Mesenchymal stem cell (in vitro differentiated cells and primary cell): ENCODE measurements at regions not wholly inside any gene's neighbourhood (a gene's known extent, or its start where the extent isn't known, plus 50 kb on each side); places are given as distances from the start of the nearest gene placed in this dataset.

Experiments used
- DNase-seq: peaks from one replicate; pipeline ENCODE4 v3.0.0-alpha.2; 2013
- H2AFZ ChIP-seq: one replicate; pipeline ENCODE4 v1.6.1; 2013; ENCODE audit warnings: low read depth, mild to moderate bottlenecking, control low read depth, inconsistent platforms, low read length, moderate library complexity
- H2AK5ac ChIP-seq: 2 replicates; pipeline ENCODE4 v1.6.1; 2013; ENCODE audit warnings: low read length, moderate library complexity, mild to moderate bottlenecking, inconsistent platforms; ENCODE audit not compliant: severe bottlenecking
- H2BK120ac ChIP-seq: one replicate; pipeline ENCODE4 v1.6.1; 2013; ENCODE audit warnings: low read depth, mild to moderate bottlenecking, inconsistent platforms, low read length, moderate library complexity
- H2BK12ac ChIP-seq, 2 experiments: one replicate each; pipeline ENCODE4 v1.6.1; 2013; ENCODE audit warnings: inconsistent platforms in 2 of 2, low read length in 2 of 2, mild to moderate bottlenecking in 2 of 2, moderate library complexity in 2 of 2, control low read depth in 1 of 2
- H2BK15ac ChIP-seq: one replicate; pipeline ENCODE4 v1.6.1; 2013; ENCODE audit warnings: mild to moderate bottlenecking, low read depth, inconsistent platforms; ENCODE audit not compliant: poor library complexity, severe bottlenecking
- H2BK5ac ChIP-seq: 2 replicates; pipeline ENCODE4 v1.6.1; 2013; ENCODE audit warnings: low read depth, mild to moderate bottlenecking, low read length, control low read depth, inconsistent platforms; ENCODE audit not compliant: poor library complexity, severe bottlenecking
- H3K14ac ChIP-seq, 2 experiments: one replicate each; pipeline ENCODE4 v1.6.1; 2013; ENCODE audit warnings: inconsistent platforms in 2 of 2, low read length in 2 of 2, control low read depth in 1 of 2, mild to moderate bottlenecking in 1 of 2, moderate library complexity in 1 of 2
- H3K18ac ChIP-seq, 2 experiments: one replicate each; pipeline ENCODE4 v1.6.1; 2013; ENCODE audit warnings: inconsistent platforms in 2 of 2, low read length in 2 of 2, control low read depth in 1 of 2, low read depth in 1 of 2, mild to moderate bottlenecking in 1 of 2
- H3K23ac ChIP-seq, 2 experiments: one replicate each; pipeline ENCODE4 v1.6.1; 2013; ENCODE audit warnings: inconsistent platforms in 2 of 2, low read length in 2 of 2, mild to moderate bottlenecking in 2 of 2, moderate library complexity in 2 of 2, control low read depth in 1 of 2
- H3K27ac ChIP-seq: 2 replicates; pipeline ENCODE4 v1.5.1; 2013; ENCODE audit warnings: mild to moderate bottlenecking, moderate library complexity, low read length, control low read depth, inconsistent platforms; ENCODE audit not compliant: poor library complexity, severe bottlenecking
- H3K27me3 ChIP-seq, 2 experiments: 2 replicates each; pipeline versions ENCODE4 v1.6.1 to v1.7.0; 2013; ENCODE audit warnings: low read length in 2 of 2, mild to moderate bottlenecking in 2 of 2, moderate library complexity in 2 of 2, control low read depth in 1 of 2, inconsistent platforms in 1 of 2; ENCODE audit not compliant: control insufficient read depth in 1 of 2, insufficient read depth in 1 of 2
- H3K36me3 ChIP-seq, 2 experiments: 2 replicates each; pipeline versions ENCODE4 v1.6.1 to v1.7.0; 2013; ENCODE audit warnings: low read length in 2 of 2, control low read depth in 1 of 2, inconsistent platforms in 1 of 2, low read depth in 1 of 2, mild to moderate bottlenecking in 1 of 2; ENCODE audit not compliant: insufficient read depth in 2 of 2, control insufficient read depth in 1 of 2
- H3K4ac ChIP-seq, 2 experiments: one replicate each; pipeline ENCODE4 v1.6.1; 2013; ENCODE audit warnings: inconsistent platforms in 2 of 2, low read length in 2 of 2, mild to moderate bottlenecking in 2 of 2, moderate library complexity in 2 of 2, control low read depth in 1 of 2, low read depth in 1 of 2
- H3K4me1 ChIP-seq: 2 replicates; pipeline ENCODE4 v1.6.1; 2013; ENCODE audit warnings: low read depth, low read length, control low read depth; ENCODE audit not compliant: control insufficient read depth, insufficient read depth
- H3K4me2 ChIP-seq: 2 replicates; pipeline ENCODE4 v1.6.1; 2013; ENCODE audit warnings: low read length, mild to moderate bottlenecking, inconsistent platforms; ENCODE audit not compliant: poor library complexity, severe bottlenecking
- H3K4me3 ChIP-seq, 2 experiments: 2 replicates each; pipeline versions ENCODE4 v1.5.1 to v1.7.0; 2013; ENCODE audit warnings: low read length in 2 of 2, mild to moderate bottlenecking in 2 of 2, control low read depth in 1 of 2, low read depth in 1 of 2; ENCODE audit not compliant: insufficient read depth in 1 of 2
- H3K79me1 ChIP-seq: replicated peaks from 2 replicates; pipeline ENCODE4 v1.6.1; 2013; ENCODE audit warnings: mild to moderate bottlenecking, control low read depth, low read length, inconsistent platforms; ENCODE audit not compliant: poor library complexity, severe bottlenecking
- H3K9ac ChIP-seq: 2 replicates; pipeline ENCODE4 v1.7.0; 2013; ENCODE audit warnings: mild to moderate bottlenecking, low read length, moderate library complexity
- H3K9me3 ChIP-seq: 2 replicates; pipeline ENCODE4 v1.7.0; 2013; ENCODE audit warnings: mild to moderate bottlenecking, low read length; ENCODE audit not compliant: control insufficient read depth
- H4K8ac ChIP-seq: one replicate; pipeline ENCODE4 v1.6.1; 2013; ENCODE audit warnings: inconsistent platforms, mild to moderate bottlenecking, low read length, moderate library complexity
- H4K91ac ChIP-seq: one replicate; pipeline ENCODE4 v1.6.1; 2013; ENCODE audit warnings: mild to moderate bottlenecking, low read length, inconsistent platforms
- WGBS: methylation state at CpG from one replicate; pipeline ENCODE4 v1.1.7; 2013; ENCODE audit warnings: mixed read lengths; 5-methylcytosine and 5-hydroxymethylcytosine counted together

GRCh38 chr4:1479454-1479853, 73.2 kb upstream of the NKX1-1 start:
- 92% methylated on average over 10 of the region's 10 CpGs for WGBS
- Histone ChIP-seq H2BK12ac (no peak overlapping the region), H3K9ac (no peak overlapping the region), H3K4me1 (no peaks in the 10 kb centered on the region), H2BK120ac (no peak overlapping the region), H3K9me3 (peaks cover 35% of the 10 kb centered on the region), H3K18ac (no peak overlapping the region), H3K23ac (no peak overlapping the region), H3K27ac (no peak overlapping the region), H2BK15ac (no peak overlapping the region), H4K91ac (no peak overlapping the region), H3K79me1 (no peaks in the 10 kb centered on the region), H2BK5ac (no peak overlapping the region), H3K4me2 (no peak overlapping the region), H3K4me3 (no peak overlapping the region), H2AFZ (no peak overlapping the region), H2AK5ac (no peak overlapping the region), H3K36me3 (no peaks in the 10 kb centered on the region), H3K27me3 (peaks cover 0 to 3% of the 10 kb centered on the region in 2 experiments), H4K8ac (no peak overlapping the region), H3K4ac (no peak overlapping the region), H3K14ac (no peak overlapping the region)
- DNase-seq: no peak

- no peaks in the 10 kb centered on the region for H3K4me1 ChIP-seq
- no peak overlapping the region for H2BK120ac ChIP-seq
- no peak overlapping the region for H2BK5ac ChIP-seq
- H3K18ac ChIP-seq: no peak overlapping the region
- no peak overlapping the region for H3K4ac ChIP-seq
- peaks cover 0 to 5% of the 10 kb centered on the region in 2 experiments for H3K27me3 ChIP-seq
- H2BK12ac ChIP-seq: no peak overlapping the region
- no peak overlapping the region for H2AK5ac ChIP-seq
- H3K79me1 ChIP-seq: no peaks in the 10 kb centered on the region
- no peak overlapping the region for H3K27ac ChIP-seq
- H4K8ac ChIP-seq: no peak overlapping the region
- peaks cover 29% of the 10 kb centered on the region for H3K9me3 ChIP-seq
- H3K4me3 ChIP-seq: no peak overlapping the region
- no peak overlapping the region for H3K9ac ChIP-seq
- H3K36me3 ChIP-seq: no peaks in the 10 kb centered on the region
- no peak overlapping the region for H3K14ac ChIP-seq
- H3K4me2 ChIP-seq: no peak overlapping the region
- WGBS: 72% methylated on average over 9 of the region's 10 CpGs
- no peak overlapping the region for H4K91ac ChIP-seq
- H2AFZ ChIP-seq: no peak overlapping the region
- DNase-seq: no peak
- no peak overlapping the region for H3K23ac ChIP-seq
- no peak overlapping the region for H2BK15ac ChIP-seq
These were observed 72.6 kb upstream of the NKX1-1 start for GRCh38 chr4:1478766-1479355.

GRCh38 chr4:1477045-1477840, 71.0 kb upstream of the NKX1-1 start:
- Histone ChIP-seq H3K79me1 (no peaks in the 10 kb centered on the region), H4K91ac (no peak overlapping the region), H2BK120ac (no peak overlapping the region), H3K14ac (no peak overlapping the region), H2BK5ac (no peak overlapping the region), H3K4ac (no peak overlapping the region), H4K8ac (no peak overlapping the region), H2BK15ac (no peak overlapping the region), H3K4me3 (no peak overlapping the region), H2BK12ac (no peak overlapping the region), H3K18ac (no peak overlapping the region), H3K9me3 (peaks cover 20% of the 10 kb centered on the region), H3K27ac (no peak overlapping the region), H3K27me3 (peaks cover 0 to 17% of the 10 kb centered on the region in 2 experiments), H3K36me3 (no peaks in the 10 kb centered on the region), H3K9ac (no peak overlapping the region), H2AFZ (no peak overlapping the region), H3K4me1 (no peaks in the 10 kb centered on the region), H2AK5ac (no peak overlapping the region), H3K23ac (no peak overlapping the region), H3K4me2 (no peak overlapping the region)
- no peak for DNase-seq
- 85% methylated on average over 16 of the region's 18 CpGs for WGBS

GRCh38 chr4:1476140-1476513, 69.9 kb upstream of the NKX1-1 start:
- 96% methylated on average over 2 of the region's 2 CpGs for WGBS
- Histone ChIP-seq H3K79me1 (no peaks in the 10 kb centered on the region), H3K9me3 (peaks cover 14% of the 10 kb centered on the region), H2BK120ac (no peak overlapping the region), H3K36me3 (no peaks in the 10 kb centered on the region), H3K18ac (no peak overlapping the region), H2BK5ac (no peak overlapping the region), H4K8ac (no peak overlapping the region), H4K91ac (no peak overlapping the region), H3K23ac (no peak overlapping the region), H2AK5ac (no peak overlapping the region), H2BK15ac (no peak overlapping the region), H3K27me3 (peaks cover 0 to 28% of the 10 kb centered on the region in 2 experiments), H3K9ac (no peak overlapping the region), H3K4ac (no peak overlapping the region), H3K14ac (no peak overlapping the region), H2AFZ (no peak overlapping the region), H3K4me3 (no peak overlapping the region), H2BK12ac (no peak overlapping the region), H3K27ac (no peak overlapping the region), H3K4me1 (no peaks in the 10 kb centered on the region), H3K4me2 (no peak overlapping the region)
- DNase-seq: no peak
